Adipose tissue (tissue), 3 donors: ENCODE measurements at regions not wholly inside any gene's neighbourhood (a gene's known extent, or its start where the extent isn't known, plus 50 kb on each side); places are given as distances from the start of the nearest gene placed in this dataset.
"Not testable (repeated sequence)": the region's sequence is repeated elsewhere in the genome, so short reads cannot be mapped to it uniquely, and the experiment has no call there.

Experiments
- H3K27ac ChIP-seq: one replicate; pipeline ENCODE4 v1.5.1; 2013; ENCODE audit warnings: low read depth, low read length
- whole genome bisulfite sequencing, 3 donors: extraction: QIAGEN DNeasy Blood & Tissue Kit; methylation state at CpG; one replicate each; pipeline ENCODE4 v1.1.7; 2013; 5-methylcytosine and 5-hydroxymethylcytosine counted together
- donor health status: healthy with polysubstance abuse.
- donor health status: Bipolar disorder and iron deficiency.
- donor health status: healthy.

DNA sequence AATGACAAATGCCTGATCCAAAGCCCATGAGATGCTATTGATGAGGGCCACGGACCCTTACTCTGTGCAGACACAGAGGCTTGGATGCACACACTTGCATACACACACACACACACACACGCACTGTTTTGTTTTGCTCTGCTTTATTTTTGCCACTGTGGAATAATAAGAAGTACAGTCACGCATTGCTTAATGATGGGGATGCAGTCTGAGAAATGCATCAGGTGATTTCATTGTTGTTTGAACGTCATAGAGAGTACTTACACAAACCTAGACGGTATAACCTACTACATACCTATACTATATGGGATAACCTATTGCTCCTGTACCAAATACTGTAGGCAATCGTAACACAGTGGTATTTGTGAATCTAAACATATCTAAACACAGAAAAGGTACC is 104.4 kb downstream of the RHOU start:
- H3K27ac ChIP-seq = no peak overlapping the region
- 88 to 96% (median 93%) methylated on average over 6 of the region's 6 CpGs for WGBS, 3 donors

DNA sequence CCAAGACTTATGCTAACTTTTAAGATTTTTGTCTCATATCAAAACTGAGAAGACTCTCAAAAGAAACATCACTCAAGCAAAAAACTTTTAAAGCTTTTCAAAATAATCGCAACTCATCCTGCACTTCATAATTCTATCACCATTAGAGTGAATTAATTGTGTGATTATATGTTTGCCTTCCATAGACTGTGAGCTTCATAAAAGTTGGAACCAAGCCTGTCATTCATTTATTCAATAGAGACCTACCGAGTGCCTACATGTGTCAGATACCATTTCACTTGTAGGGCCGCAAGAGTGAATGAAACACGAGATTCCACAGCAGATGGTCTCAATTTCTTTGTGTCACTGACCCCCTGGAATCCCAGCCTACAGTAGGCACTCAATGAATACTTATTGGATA is 106.4 kb downstream of the RHOU start:
- 87 to 93% (median 88%) methylated on average over 4 of the region's 4 CpGs for WGBS, 3 donors
- H3K27ac ChIP-seq = no peak overlapping the region

DNA sequence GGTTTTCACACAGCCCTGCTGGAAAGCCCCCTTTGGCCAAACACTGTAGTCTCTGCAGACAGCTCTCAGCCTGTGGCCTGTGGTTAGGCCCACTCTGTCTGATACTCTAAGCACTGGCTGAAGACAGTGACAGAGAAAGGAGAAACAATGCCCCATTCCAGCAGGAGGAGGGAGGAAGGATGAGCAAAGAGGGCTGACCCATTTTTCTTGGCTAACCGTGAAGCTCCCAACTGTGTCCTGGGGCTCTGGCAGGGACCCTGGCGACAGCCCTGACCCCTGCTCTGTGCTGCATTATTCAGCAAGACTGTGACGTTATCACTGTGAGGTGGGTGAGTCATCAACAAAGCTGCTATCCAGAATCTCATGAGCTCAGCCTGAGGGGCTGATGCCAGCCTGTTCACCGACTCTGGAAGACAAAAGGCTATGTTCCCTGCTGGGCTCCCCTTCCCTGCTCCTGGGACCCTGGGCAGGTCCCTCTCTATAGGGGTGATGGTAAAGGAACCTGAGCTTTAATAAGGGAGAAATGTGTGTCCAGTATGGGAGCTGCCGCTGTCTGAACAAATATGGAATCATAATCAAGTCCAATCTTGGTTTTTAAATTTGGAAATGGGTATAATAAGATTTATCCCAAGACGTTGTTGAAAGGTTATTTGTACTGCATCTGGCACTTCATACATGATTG is 107.0 kb downstream of the RHOU start:
- H3K27ac ChIP-seq = no peak overlapping the region
- WGBS, 3 donors = 61 to 71% (median 68%) methylated on average over 6 of the region's 6 CpGs

DNA sequence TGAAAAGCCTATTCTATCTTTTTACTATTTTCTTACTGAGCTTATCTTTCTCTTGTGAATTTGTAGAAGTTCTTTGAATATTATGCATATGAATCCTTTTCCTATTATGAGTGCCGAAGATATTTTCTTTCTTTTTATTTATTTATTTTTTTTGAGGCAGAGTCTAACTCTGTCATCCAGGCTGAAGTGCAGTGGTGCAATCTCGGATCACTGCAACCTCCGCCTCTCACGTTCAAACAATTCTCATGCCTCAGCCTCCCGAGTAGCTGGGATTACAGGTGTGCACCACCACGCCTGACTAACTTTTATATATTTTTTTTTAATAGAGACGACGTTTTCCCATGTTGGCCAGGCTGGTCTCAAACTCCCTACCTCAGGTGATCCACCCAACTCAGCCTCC is 109.8 kb downstream of the RHOU start:
- H3K27ac ChIP-seq = no peak overlapping the region
- WGBS, 3 donors = 93 to 96% (median 94%) methylated on average over 8 of the region's 8 CpGs

DNA sequence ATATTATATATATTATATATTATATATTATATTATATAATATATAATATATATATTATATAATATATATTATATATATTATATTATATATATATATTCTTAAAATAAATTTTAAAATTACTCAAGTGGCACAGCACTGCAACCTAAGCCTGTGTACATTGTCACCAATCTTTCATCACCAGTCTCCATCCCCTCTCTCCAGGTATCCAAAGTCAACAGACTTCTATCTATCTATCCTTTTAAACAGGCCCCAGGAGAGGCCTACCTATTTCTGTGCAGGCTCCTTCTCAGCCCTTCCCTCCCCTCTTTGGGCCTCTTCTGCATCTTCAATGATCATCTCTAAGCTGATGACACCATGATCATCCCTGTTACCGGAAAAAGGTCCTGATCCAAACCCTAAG is 111.7 kb downstream of the RHOU start:
- no peak overlapping the region for H3K27ac ChIP-seq
- 90 to 98% (median 93%) methylated on average over 1 of the region's 1 CpG for WGBS, 3 donors

DNA sequence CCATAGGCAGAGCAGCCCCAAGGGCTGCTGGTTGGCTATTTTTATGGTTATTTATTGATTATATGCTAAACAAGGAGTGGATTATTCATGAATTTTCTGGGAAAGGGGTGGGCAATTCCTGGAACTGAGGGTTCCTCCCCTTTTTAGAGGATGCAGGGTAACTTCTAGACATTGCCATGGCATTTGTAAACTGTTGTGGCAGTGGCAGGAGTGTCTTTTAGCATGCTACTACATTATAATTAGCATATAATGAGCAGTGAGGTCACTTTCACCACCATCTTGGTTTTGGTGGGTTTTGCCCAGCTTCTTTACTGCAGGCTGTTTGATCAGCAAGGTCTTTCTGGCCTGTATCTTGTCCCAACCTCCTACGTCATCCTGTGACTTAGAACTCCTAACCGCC is 112.2 kb downstream of the RHOU start:
- not testable (repeated sequence) for H3K27ac ChIP-seq
- 95 to 98% (median 98%) methylated on average over 2 of the region's 2 CpGs for WGBS, 3 donors

DNA sequence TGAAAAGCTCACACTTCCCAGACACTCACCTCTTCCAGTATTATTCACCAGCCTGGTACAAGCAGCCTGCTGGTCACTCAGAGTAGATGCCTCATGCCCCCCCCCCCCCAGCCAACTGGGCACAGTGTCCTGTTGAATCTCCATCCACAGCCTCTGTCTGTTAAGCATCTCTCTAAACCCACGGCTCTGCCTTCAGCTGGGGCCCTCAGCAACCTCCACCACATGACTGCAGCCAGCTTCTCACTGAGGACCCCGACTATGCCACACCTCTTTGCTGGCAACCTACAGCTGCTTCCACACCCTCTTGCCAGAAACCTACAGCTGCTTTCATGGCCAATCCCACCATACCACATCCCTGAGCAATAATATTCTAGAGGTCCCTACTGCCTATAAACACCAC is 113.1 kb downstream of the RHOU start:
- 41 to 79% (median 74%) methylated on average over 2 of the region's 2 CpGs for WGBS, 3 donors
- no peak overlapping the region for H3K27ac ChIP-seq

DNA sequence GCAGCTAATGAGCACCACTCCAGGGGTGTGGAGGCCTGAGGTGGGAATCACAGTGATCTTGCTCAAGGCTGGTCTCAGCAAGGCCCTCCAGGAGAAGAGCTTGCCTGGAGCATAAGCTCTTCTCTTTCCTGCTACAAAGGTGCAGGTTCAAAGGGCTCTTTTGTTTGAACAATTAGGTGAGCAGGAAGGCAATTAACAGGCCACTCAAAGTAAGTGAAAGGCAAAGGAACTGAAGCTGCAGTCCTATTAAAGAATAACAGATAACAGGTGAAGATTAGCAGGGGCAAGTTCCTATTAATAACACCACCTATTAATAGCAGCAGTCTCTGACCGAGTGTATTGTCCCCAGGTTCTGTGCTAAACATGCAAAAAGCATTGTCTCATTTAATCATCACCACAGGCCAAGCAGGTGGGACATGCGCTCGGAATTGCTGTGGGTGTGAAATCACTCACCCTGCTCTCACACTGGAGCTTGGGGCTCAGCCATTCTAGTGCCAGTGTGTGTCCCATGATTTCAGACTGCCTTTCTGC is 113.8 kb downstream of the RHOU start:
- 48 to 83% (median 78%) methylated on average over 3 of the region's 3 CpGs for WGBS, 3 donors
- H3K27ac ChIP-seq = no peak overlapping the region

DNA sequence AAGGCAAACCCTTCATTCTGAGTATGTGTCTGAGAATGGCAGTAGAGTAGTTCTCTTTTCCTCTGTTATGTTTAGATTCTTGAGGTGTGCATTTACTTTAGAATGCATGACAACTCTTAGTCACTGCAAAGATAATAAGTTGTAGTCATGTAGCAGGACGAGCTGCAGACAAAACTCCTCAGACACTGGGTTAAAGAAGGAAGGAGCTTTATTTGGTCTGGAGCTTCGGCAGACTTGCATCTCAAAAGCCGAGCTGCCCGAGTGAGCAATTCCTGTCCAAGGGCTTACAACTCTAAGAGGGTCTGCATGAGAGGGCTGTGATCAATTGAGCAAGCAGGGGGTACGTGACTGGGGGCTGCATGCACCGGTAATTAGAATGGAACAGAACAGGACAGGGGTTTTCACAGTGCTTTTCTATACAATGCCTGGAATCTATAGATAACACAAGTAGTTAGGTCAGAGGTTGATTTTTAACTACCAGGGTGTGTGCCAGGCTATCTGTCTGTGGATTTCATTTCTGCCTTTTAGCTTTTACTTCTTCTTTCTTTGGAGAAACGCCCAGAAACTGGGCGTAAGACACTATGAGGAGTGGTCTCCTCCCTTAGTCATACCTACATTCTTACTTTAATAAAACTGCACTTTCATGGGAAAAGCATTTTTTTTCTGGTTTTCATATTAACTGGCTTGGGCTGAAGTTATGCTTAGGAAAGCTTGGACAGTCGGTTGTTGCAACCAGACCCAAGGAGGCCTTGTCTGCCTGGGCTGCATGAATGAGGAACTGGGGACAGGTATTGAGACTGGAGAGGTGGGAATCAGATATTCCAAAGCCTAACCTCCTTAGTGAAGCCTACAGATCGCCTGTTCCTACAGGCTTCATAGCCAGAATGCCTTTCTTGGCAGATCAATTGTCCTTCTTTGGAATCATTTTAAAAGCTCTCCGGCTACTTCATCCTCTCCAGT is 115.1 kb downstream of the RHOU start:
- H3K27ac ChIP-seq = no peak overlapping the region
- 57 to 77% (median 72%) methylated on average over 11 of the region's 11 CpGs for WGBS, 3 donors

DNA sequence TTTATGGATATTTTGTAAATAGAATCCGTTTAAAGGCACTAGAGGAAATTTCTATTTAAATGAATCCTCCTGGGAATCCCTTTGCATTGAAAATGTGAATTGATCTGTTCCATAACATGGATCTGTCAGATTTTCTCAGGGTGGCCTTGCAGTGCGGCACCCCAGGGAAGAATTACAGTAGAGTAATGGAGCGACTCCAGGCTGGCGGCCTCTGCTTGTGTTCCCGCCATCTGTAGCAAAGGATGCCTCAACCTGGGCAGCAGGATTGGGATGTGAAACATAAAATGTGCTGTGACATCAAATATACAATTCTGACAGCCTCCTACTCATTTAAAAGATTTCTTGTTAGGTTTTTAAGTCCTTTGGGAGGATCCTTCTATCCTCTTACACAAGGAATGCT is 115.9 kb downstream of the RHOU start:
- H3K27ac ChIP-seq = no peak overlapping the region
- WGBS, 3 donors = 87 to 93% (median 92%) methylated on average over 5 of the region's 5 CpGs

DNA sequence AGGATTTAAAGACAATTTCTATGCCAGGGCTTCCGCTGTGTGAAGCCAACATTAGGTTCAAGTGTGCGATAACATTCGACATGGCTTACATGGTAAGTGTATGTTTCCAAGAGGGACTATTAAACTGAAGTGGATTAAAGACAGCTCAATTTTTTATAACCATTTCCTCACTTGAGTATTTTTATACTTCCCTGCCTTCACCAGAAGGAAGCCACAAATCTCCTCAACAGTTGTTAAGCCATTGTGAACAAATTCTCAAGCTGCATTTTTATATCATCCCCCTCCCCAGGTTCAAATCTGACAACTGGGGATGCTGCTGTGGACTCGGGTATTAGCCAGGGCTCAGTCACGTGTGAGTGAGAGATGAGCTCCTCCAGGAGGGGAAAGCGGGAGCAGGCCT is 116.3 kb downstream of the RHOU start:
- 50 to 82% (median 58%) methylated on average over 6 of the region's 6 CpGs for WGBS, 3 donors

DNA sequence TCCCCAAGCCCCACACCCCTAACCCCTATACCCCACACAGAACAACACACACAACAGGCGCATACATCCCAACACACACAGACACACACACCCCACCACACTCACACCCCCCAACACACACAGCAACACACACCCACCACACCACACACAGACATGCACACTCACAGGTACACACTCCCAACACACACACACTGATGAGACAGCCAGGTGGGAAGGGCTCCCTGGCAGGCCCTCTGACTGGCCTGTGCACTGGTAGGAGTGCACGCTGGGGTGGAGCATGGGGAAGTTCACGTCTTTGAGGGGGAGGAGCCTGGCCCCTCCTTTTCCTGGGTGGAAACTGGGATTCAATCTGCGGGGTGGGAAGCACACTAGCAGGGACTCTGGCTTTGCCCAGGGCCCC is 116.7 kb downstream of the RHOU start:
- 47 to 84% (median 56%) methylated on average over 4 of the region's 4 CpGs for WGBS, 3 donors
- no peak overlapping the region for H3K27ac ChIP-seq

More for the DNA sequence above, 116.3 kb downstream of the RHOU start:
- no peak overlapping the region for H3K27ac ChIP-seq

DNA sequence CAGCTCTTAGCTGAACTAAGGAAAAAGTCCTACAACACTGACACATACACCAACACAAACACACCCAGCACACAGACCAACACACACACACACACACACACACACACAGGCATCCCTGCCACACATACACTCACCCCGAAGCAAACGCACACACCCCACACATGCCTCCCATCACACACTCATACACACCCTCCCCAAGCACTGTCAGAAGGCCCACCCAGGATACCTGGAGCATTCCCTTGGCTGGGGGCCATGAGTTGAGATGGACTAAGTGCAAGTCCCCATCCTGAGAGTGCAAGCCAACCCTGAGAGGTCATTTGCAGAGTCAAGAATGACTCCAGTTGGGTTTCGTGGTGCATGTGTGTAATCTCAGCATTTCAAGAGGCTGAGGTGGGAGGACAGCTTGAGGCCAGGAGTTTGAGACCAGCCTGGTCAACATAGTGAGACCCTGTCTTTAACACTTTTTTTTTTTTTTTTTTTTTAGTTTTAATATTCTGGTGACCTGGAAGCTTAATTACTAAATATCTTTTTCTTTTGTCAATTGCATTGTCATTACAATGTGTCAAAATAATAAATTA is 117.3 kb downstream of the RHOU start:
- WGBS, 3 donors = 93 to 99% (median 93%) methylated on average over 3 of the region's 3 CpGs
- H3K27ac ChIP-seq = no peak overlapping the region

DNA sequence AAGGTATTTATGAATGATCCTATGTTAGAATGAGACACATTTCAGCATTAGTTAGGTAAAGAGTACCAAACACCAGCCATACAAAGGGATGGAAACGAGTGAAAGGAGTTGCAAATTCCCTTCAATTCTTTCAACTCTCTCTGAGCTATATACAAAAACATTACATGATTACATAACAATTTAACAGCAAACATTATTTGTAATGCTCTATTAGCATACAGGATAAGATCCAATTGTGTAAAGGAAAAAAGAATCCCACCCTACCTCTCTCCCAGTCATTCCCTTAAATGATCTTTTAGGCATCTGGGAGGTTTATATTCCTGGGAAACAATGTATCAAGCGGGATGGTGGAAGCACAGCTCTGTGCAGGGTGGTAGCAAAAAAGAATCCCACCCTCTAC is 117.9 kb downstream of the RHOU start:
- H3K27ac ChIP-seq = no peak overlapping the region
- 89 to 96% (median 95%) methylated on average over 2 of the region's 2 CpGs for WGBS, 3 donors

DNA sequence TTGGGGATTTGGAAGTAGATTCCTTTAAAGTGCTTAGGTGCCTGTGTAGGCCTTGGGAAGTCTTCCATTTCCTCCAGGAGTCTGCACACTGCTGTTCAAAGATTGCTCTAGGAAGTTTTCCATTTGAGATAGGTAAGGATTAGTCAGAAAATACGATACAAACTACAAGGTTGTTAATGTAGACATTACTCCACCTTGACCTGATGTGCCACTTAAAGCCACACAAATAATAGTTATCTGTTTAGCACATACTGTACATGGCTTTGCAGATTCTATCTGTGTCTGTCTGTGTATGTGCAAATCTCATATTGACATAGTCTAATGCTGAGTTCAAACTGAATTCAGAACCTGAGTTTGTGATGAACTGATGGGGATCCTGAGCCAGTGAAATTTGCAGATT is 118.4 kb downstream of the RHOU start:
- 38 to 96% (median 89%) methylated on average over 1 of the region's 1 CpG for WGBS, 3 donors
- no peak overlapping the region for H3K27ac ChIP-seq

DNA sequence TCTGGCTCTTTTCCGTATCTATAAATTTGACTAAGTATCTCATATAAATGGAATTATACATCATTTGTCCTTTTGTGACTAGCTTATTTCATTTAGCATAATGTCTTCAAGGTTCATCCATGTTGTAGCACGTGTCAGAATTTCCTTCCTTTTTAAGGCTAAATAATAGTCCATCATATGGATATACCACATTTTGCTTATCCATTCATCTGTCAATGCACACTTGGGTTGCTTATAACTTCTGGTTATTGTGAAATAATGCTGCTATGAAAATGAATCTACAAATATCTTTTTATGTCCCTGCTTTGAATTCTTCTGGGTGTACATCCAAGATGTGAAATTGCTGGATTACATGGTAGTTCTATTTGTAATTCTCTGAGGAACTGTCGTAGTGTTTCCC is 119.6 kb downstream of the RHOU start:
- no peak overlapping the region for H3K27ac ChIP-seq
- WGBS, 3 donors = 87 to 96% (median 92%) methylated on average over 3 of the region's 3 CpGs

DNA sequence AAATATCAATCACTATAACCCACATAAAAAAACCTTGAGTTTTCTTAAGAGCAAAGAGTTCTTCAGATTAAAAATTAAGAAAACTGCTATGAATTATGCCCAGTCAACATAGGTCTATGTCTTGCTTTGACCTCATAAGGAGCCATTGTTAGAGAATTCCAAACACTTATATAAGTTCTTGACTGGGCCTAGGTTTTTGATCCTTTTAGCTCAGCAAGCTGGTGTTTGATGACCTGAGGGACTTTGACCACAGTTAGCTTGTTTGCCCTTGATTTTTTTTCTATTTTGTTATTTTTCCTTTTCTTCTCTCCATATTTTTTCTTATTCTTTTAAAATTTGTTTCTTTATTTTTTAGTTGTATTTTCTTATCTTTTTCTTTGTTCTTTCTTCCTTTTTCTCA is 122.3 kb downstream of the RHOU start:
- H3K27ac ChIP-seq = no peak overlapping the region

DNA sequence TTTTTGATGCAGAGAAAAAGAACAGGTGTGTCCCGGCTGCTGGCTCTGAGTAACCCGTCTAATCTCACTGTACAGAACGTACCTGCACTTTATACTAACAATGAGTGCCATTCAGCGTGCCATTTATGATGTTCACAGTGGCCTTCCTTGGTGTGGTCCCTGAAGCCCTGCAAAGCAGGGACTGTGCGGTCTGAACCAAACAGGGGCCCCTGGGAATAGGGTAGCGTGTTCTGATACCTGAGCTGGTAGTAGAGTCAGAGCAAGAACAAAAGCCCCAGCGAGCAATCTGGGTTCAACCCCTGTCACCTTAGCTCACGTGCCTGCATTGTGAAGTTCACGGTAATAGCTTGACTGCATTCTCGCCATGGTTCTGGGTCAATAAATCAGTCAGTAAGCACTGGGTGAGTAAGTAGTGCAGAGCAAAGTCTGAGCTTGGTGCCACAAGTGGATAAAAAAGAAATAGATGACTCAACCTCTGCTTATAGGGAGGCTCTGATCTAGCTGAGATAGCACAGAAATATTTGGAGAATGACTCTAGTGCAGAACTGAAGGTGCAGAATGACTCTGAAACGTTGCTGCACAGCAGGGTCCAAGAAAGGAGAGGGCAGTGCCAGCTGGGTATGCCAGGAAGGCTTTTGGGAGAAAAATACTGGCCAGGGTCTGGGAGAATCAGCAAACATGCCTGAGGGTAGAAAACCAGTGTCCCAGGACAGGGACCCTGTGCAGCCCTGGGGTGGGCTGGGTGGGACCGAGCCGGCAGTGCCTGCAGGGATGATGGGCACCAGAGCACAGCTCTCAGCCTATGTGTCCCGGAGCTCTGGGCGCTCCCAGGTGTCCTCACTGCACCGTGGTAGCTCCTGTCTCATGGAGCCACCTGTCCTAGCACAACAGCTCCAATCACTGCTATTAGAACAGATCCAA is 125.9 kb downstream of the RHOU start:
- WGBS, 3 donors = 61 to 80% (median 79%) methylated on average over 16 of the region's 16 CpGs
- H3K27ac ChIP-seq = no peak overlapping the region
